ENCODE measurements at regions not wholly inside any gene's neighbourhood (a gene's known extent, or its start where the extent isn't known, plus 50 kb on each side); places are given as distances from the start of the nearest gene placed in this dataset.

GRCh38 chr7:66427956-66428355 is 200.7 kb upstream of the KCTD7 start:
- no peak for TF ChIP-seq CTCF (IDR thresholded peaks at IDR 0.05)
- no peak for TF ChIP-seq POLR2A (IDR thresholded peaks at IDR 0.05)

Measured in right lobe of liver (tissue), 4 donors.